GF-D8 (cell line): ENCODE measurements at regions not wholly inside any gene's neighbourhood (a gene's known extent, or its start where the extent isn't known, plus 50 kb on each side); places are given as distances from the start of the nearest gene placed in this dataset.
"Not testable (repeated sequence)": the region's sequence is repeated elsewhere in the genome, so short reads cannot be mapped to it uniquely, and the experiment has no call there.

Experiments used
- DNase-seq: peaks from one replicate; lab custom pipeline; 2025; lab: John Stamatoyannopoulos, UW

- not testable (repeated sequence) for DNase-seq
These were observed 63.8 kb downstream of the PLXNA1 start for GRCh38 chr3:127046690-127047089.

GRCh38 chr3:127049393-127049792 lies 66.5 kb downstream of the PLXNA1 start:
- DNase-seq = no peak

- no peak for DNase-seq
These were observed 67.8 kb downstream of the PLXNA1 start for GRCh38 chr3:127050733-127051132.

GRCh38 chr3:127052121-127052561 lies 69.2 kb downstream of the PLXNA1 start:
- DNase-seq = no peak

GRCh38 chr3:127053026-127053425 lies 70.1 kb downstream of the PLXNA1 start:
- DNase-seq = no peak

GRCh38 chr3:127053450-127053849 lies 70.5 kb downstream of the PLXNA1 start:
- no peak for DNase-seq

- no peak for DNase-seq
These were observed 71.1 kb downstream of the PLXNA1 start for GRCh38 chr3:127053979-127054378.

GRCh38 chr3:127056281-127056680 lies 73.4 kb downstream of the PLXNA1 start:
- no peak for DNase-seq

GRCh38 chr3:127056976-127057375 lies 74.1 kb downstream of the PLXNA1 start:
- DNase-seq = no peak

GRCh38 chr3:127059072-127059471 lies 76.2 kb downstream of the PLXNA1 start:
- DNase-seq = no peak

- DNase-seq = no peak
These were observed 78.7 kb downstream of the PLXNA1 start for GRCh38 chr3:127061641-127062040.

GRCh38 chr3:127062926-127063325 lies 80.0 kb downstream of the PLXNA1 start:
- no peak for DNase-seq

- DNase-seq = no peak
These were observed 81.0 kb downstream of the PLXNA1 start for GRCh38 chr3:127063916-127064315.

- DNase-seq = no peak
These were observed 81.6 kb downstream of the PLXNA1 start for GRCh38 chr3:127064391-127065137.

GRCh38 chr3:127065138-127065427 lies 82.2 kb downstream of the PLXNA1 start:
- DNase-seq = no peak

- DNase-seq = no peak
These were observed 82.8 kb downstream of the PLXNA1 start for GRCh38 chr3:127065561-127066290.

GRCh38 chr3:127066635-127067034 lies 83.7 kb downstream of the PLXNA1 start:
- DNase-seq = no peak

- DNase-seq = no peak
These were observed 84.4 kb downstream of the PLXNA1 start for GRCh38 chr3:127067116-127067910.

GRCh38 chr3:127068111-127068810 lies 85.3 kb downstream of the PLXNA1 start:
- DNase-seq = no peak

GRCh38 chr3:127068871-127069270 lies 86.0 kb downstream of the PLXNA1 start:
- no peak for DNase-seq

GRCh38 chr3:127069814-127070440 lies 87.0 kb downstream of the PLXNA1 start:
- no peak for DNase-seq

- DNase-seq = no peak
These were observed 87.9 kb downstream of the PLXNA1 start for GRCh38 chr3:127070776-127071175.
